Caco-2 (cell line): ENCODE measurements at regions not wholly inside any gene's neighbourhood (a gene's known extent, or its start where the extent isn't known, plus 50 kb on each side); places are given as distances from the start of the nearest gene placed in this dataset.

Source experiments
- BruUV-seq: library from RNA; stranded (reverse); fragments of 400-500 nt; replicated peaks from 2 replicates; lab custom pipeline; 2021; lab: Mats Ljungman, UMichigan
- CTCF ChIA-PET: fragments of 300-600 bp; sonication (Branson Sonifier 250); formaldehyde crosslinking; loops from one replicate; lab custom pipeline; 2022; ENCODE audit warnings: antibody characterized with exemption; lab: Charles Lee
- POLR2A ChIA-PET: fragments of 300-600 bp; sonication (Branson Sonifier 250); formaldehyde crosslinking; loops from one replicate; lab custom pipeline; 2022; ENCODE audit warnings: antibody characterized with exemption; lab: Charles Lee
- DNase-seq, 2 experiments: peaks; one replicate each; pipeline versions ENCODE4 v3.0.0 to v3.0.0-alpha.2; 2020 to 2022
- H3K27me3 ChIP-seq: replicated peaks from 2 replicates; pipeline ENCODE4 v1.6.0; 2011; ENCODE audit warnings: low read length; ENCODE audit not compliant: control insufficient read depth, insufficient read depth
- H3K36me3 ChIP-seq: 2 replicates; pipeline ENCODE4 v1.5.1; 2011; ENCODE audit warnings: low read length; ENCODE audit not compliant: control insufficient read depth, insufficient read depth
- H3K4me1 ChIP-seq: fragments of 250-450 bp; sonication (Bioruptor Pico); 2 replicates; pipeline ENCODE4 v1.5.1; 2020; ENCODE audit warnings: mild to moderate bottlenecking
- H3K4me3 ChIP-seq: 2 replicates; pipeline ENCODE4 v1.5.1; 2011; ENCODE audit warnings: low read depth, mild to moderate bottlenecking, control low read depth, low read length
- H3K9me3 ChIP-seq: fragments of 250-450 bp; sonication (Bioruptor Pico); 2 replicates; pipeline ENCODE4 v1.5.1; 2020; ENCODE audit warnings: mild to moderate bottlenecking, moderate library complexity
- H3K27ac Mint-ChIP-seq: one replicate; pipeline ENCODE4 v1.8.0; 2022; ENCODE audit warnings: mixed read lengths; ENCODE audit not compliant: unreplicated experiment
- H3K27me3 Mint-ChIP-seq: one replicate; pipeline ENCODE4 v1.8.0; 2022; ENCODE audit warnings: mixed read lengths; ENCODE audit not compliant: insufficient read depth, unreplicated experiment
- H3K36me3 Mint-ChIP-seq: one replicate; pipeline ENCODE4 v1.8.0; 2022; ENCODE audit warnings: mild to moderate bottlenecking, mixed read lengths; ENCODE audit not compliant: insufficient read depth, unreplicated experiment
- H3K4me1 Mint-ChIP-seq: one replicate; pipeline ENCODE4 v1.8.0; 2022; ENCODE audit warnings: low read depth, mixed read lengths; ENCODE audit not compliant: unreplicated experiment
- H3K4me3 Mint-ChIP-seq: one replicate; pipeline ENCODE4 v1.8.0; 2022; ENCODE audit warnings: mild to moderate bottlenecking, moderate library complexity, mixed read lengths; ENCODE audit not compliant: unreplicated experiment
- H3K9me3 Mint-ChIP-seq: one replicate; pipeline ENCODE4 v1.8.0; 2022; ENCODE audit warnings: mixed read lengths; ENCODE audit not compliant: unreplicated experiment
- intact Hi-C: fragments of 100-400 bp; cut with micrococcal nuclease; formaldehyde crosslinking; loops from one replicate; pipeline ENCODE4 v1.10.0; 2022; ENCODE audit not compliant: unreplicated experiment
- TF ChIP-seq, protein P1 (sequence below), 2 experiments: fragments of 200-600 bp in 1 of 2; IDR thresholded peaks; 1 replicate in 1 of 2; 2 replicates in 1 of 2; pipeline versions ENCODE4 v1.5.1 to v1.8.0; 2011 to 2022; ENCODE audit warnings: antibody characterized with exemption in 1 of 2, control low read depth in 1 of 2, inconsistent platforms in 1 of 2, low read depth in 1 of 2, low read length in 1 of 2, mild to moderate bottlenecking in 1 of 2, moderate library complexity in 1 of 2; ENCODE audit not compliant: insufficient read depth in 1 of 2, severe bottlenecking in 1 of 2, unreplicated experiment in 1 of 2

DNA sequence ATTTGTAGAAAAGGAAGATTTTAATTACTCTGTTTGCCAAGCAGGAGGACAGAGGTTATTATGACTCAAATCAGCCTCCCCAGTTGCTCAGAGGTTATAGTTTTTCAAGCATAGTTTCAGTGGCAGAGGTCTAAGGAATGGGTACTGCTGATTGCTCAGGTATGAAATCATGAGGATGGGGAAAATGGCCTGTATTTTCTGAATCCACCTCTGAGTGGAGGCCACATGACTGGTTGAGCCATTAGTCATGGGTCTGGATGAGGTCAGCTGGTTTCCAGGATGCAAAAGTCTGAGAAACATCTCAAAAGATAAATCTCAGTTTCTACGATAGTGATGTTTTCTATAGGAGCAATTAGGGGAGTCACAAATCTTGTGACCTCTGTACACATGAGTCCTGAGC lies 62.8 kb upstream of the CEACAM8 start:
- CTCF ChIA-PET: no interaction called here
- Mint-ChIP-seq H3K36me3 (no peaks in the 10 kb centered on the region), H3K27ac (no peak overlapping the region), H3K4me1 (no peaks in the 10 kb centered on the region), H3K4me3 (no peak overlapping the region), H3K27me3 (peaks cover 12% of the 10 kb centered on the region), H3K9me3 (peaks cover 15% of the 10 kb centered on the region)
- no peak for DNase-seq
- TF ChIP-seq, protein P1, sequence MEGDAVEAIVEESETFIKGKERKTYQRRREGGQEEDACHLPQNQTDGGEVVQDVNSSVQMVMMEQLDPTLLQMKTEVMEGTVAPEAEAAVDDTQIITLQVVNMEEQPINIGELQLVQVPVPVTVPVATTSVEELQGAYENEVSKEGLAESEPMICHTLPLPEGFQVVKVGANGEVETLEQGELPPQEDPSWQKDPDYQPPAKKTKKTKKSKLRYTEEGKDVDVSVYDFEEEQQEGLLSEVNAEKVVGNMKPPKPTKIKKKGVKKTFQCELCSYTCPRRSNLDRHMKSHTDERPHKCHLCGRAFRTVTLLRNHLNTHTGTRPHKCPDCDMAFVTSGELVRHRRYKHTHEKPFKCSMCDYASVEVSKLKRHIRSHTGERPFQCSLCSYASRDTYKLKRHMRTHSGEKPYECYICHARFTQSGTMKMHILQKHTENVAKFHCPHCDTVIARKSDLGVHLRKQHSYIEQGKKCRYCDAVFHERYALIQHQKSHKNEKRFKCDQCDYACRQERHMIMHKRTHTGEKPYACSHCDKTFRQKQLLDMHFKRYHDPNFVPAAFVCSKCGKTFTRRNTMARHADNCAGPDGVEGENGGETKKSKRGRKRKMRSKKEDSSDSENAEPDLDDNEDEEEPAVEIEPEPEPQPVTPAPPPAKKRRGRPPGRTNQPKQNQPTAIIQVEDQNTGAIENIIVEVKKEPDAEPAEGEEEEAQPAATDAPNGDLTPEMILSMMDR (IDR thresholded peaks at IDR 0.05; ENCODE audit: insufficient read depth in 1 of 2, low read depth in 1 of 2, low read length in 1 of 2, severe bottlenecking in 1 of 2, unreplicated experiment in 1 of 2): no peak
- Histone ChIP-seq H3K4me1 (no peaks in the 10 kb centered on the region), H3K4me3 (no peak overlapping the region), H3K27me3 (no peaks in the 10 kb centered on the region), H3K36me3 (no peaks in the 10 kb centered on the region), H3K9me3 (no peaks in the 10 kb centered on the region)
- intact Hi-C loops: no loop called here
- no TSS peak for BruUV-seq
- POLR2A ChIA-PET: no interaction called here

DNA sequence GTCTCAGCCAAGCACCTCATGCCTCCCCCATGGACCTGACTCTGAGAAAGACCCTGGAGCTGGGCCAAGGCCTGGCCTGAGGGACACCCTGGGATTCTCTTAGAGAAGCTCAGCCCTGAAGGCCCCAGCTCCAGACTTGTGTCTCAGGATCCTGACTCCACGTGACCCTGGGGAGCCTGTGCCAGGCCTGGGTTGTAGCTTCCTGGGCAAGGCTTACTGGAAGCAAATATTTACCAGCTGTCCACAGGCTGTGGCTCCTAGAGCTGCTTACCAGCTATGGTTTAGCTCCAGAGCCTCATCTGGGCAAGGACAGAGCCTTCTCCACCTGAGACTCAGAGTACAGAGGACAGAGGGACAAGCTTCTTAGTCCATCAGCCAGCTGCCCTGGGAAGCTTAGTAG lies 61.0 kb upstream of the CEACAM8 start:
- Mint-ChIP-seq H3K4me3 (no peak overlapping the region), H3K36me3 (no peaks in the 10 kb centered on the region), H3K4me1 (no peaks in the 10 kb centered on the region), H3K9me3 (peaks cover 14% of the 10 kb centered on the region), H3K27ac (no peak overlapping the region), H3K27me3 (peaks cover 13% of the 10 kb centered on the region)
- TF ChIP-seq, protein P1 (IDR thresholded peaks at IDR 0.05; ENCODE audit: insufficient read depth in 1 of 2, low read depth in 1 of 2, low read length in 1 of 2, severe bottlenecking in 1 of 2, unreplicated experiment in 1 of 2): no peak
- no peaks in the 10 kb centered on the region for H3K27me3 ChIP-seq
- intact Hi-C loops: no loop called here
- ChIA-PET CTCF (interaction anchor here (0.5 to 1.2 kb wide), 2 partner anchors 21 to 93 kb away, joined by 3 to 4 read pairs; no protein-coding TSS in a partner anchor), POLR2A (no interaction called here)
- no peak overlapping the region for H3K4me3 ChIP-seq
- no peaks in the 10 kb centered on the region for H3K36me3 ChIP-seq
- no peaks in the 10 kb centered on the region for H3K4me1 ChIP-seq
- 0 out of 2 replicates have a peak, but pooled peaks cover 4% of the 10 kb centered on the region for H3K9me3 ChIP-seq
- DNase-seq: no peak
- BruUV-seq: no TSS peak

DNA sequence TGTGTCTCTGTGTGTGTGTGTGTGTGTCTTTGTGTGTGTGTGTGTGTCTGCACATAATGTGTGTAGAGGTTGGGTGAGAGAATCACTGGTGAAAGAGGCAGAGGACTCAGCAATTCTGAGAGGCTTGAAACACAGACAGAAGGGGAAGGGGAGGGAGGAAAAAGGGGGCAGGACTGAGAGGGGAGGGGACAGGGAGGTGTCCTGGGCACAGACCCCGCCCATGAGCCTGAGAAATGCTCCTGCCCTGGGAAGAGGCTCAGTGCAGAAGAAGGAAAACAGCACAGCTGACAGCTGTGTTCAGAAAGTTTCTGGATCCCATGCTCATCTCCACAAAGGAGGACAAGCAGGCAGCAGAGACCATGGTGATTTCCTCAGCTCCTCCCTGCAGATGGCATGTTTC lies 59.1 kb upstream of the CEACAM8 start:
- Histone ChIP-seq H3K9me3 (0 out of 2 replicates have a peak, but pooled peaks cover 4% of the 10 kb centered on the region), H3K36me3 (no peaks in the 10 kb centered on the region), H3K27me3 (no peaks in the 10 kb centered on the region), H3K4me1 (no peaks in the 10 kb centered on the region), H3K4me3 (no peak overlapping the region)
- Mint-ChIP-seq H3K4me3 (no peak overlapping the region), H3K27ac (no peak overlapping the region), H3K4me1 (no peaks in the 10 kb centered on the region), H3K27me3 (peaks cover 6% of the 10 kb centered on the region), H3K9me3 (no peaks in the 10 kb centered on the region), H3K36me3 (no peaks in the 10 kb centered on the region)
- ChIA-PET POLR2A (no interaction called here), CTCF (no interaction called here)
- no TSS peak for BruUV-seq
- no peak for DNase-seq
- intact Hi-C loops: no loop called here
- TF ChIP-seq, protein P1 (IDR thresholded peaks at IDR 0.05; ENCODE audit: insufficient read depth in 1 of 2, low read depth in 1 of 2, low read length in 1 of 2, severe bottlenecking in 1 of 2, unreplicated experiment in 1 of 2): no peak
